H9 (cell line): ENCODE measurements at regions not wholly inside any gene's neighbourhood (a gene's known extent, or its start where the extent isn't known, plus 50 kb on each side); places are given as distances from the start of the nearest gene placed in this dataset.

ENCODE experiments used
- DNase-seq: peaks from one replicate; pipeline ENCODE4 v3.0.0-alpha.2; 2017
- H2AFZ ChIP-seq: one replicate; pipeline ENCODE4 v1.6.1; 2013; ENCODE audit warnings: mild to moderate bottlenecking, low read length, control low read depth, moderate library complexity
- H2AK5ac ChIP-seq: 2 replicates; pipeline ENCODE4 v1.6.1; 2013; ENCODE audit warnings: low read length, control low read depth, mixed read lengths; ENCODE audit not compliant: insufficient read length
- H2BK120ac ChIP-seq: one replicate; pipeline ENCODE4 v1.6.1; 2013; ENCODE audit warnings: low read depth, mild to moderate bottlenecking, low read length, control low read depth, inconsistent platforms; ENCODE audit not compliant: poor library complexity, severe bottlenecking
- H2BK12ac ChIP-seq: 2 replicates; pipeline ENCODE4 v1.6.1; 2013; ENCODE audit warnings: low read length, control low read depth, mixed read lengths, low read depth; ENCODE audit not compliant: insufficient read length
- H2BK15ac ChIP-seq: 2 replicates; pipeline ENCODE4 v1.6.1; 2013; ENCODE audit warnings: low read depth, low read length, control low read depth
- H2BK20ac ChIP-seq: one replicate; pipeline ENCODE4 v1.6.1; 2013; ENCODE audit warnings: low read depth, mild to moderate bottlenecking, low read length, control low read depth, inconsistent platforms; ENCODE audit not compliant: poor library complexity, severe bottlenecking
- H2BK5ac ChIP-seq: 2 replicates; pipeline ENCODE4 v1.6.1; 2013; ENCODE audit warnings: low read length, control low read depth, mixed read lengths; ENCODE audit not compliant: insufficient read length
- H3K14ac ChIP-seq: 2 replicates; pipeline ENCODE4 v1.6.1; 2013; ENCODE audit warnings: low read length, control low read depth; ENCODE audit not compliant: insufficient read depth
- H3K18ac ChIP-seq: 2 replicates; pipeline ENCODE4 v1.6.1; 2013; ENCODE audit warnings: low read depth, mild to moderate bottlenecking, mixed read lengths, low read length, control low read depth; ENCODE audit not compliant: insufficient read length
- H3K23ac ChIP-seq: 2 replicates; pipeline ENCODE4 v1.6.1; 2013; ENCODE audit warnings: low read length, control low read depth, mixed read lengths, low read depth; ENCODE audit not compliant: insufficient read length
- H3K23me2 ChIP-seq: 2 replicates; pipeline ENCODE4 v1.6.1; 2013; ENCODE audit warnings: low read depth, mild to moderate bottlenecking, mixed read lengths, low read length, control low read depth; ENCODE audit not compliant: insufficient read length, poor library complexity, severe bottlenecking
- H3K27ac ChIP-seq: 2 replicates; pipeline ENCODE4 v1.5.1; 2013; ENCODE audit warnings: low read length, control low read depth, mixed read lengths, low read depth; ENCODE audit not compliant: insufficient read length
- H3K27me3 ChIP-seq: 2 replicates; pipeline ENCODE4 v1.6.1; 2013; ENCODE audit warnings: low read length, control low read depth, inconsistent platforms; ENCODE audit not compliant: insufficient read depth
- H3K4ac ChIP-seq: 2 replicates; pipeline ENCODE4 v1.6.1; 2013; ENCODE audit warnings: low read depth, mild to moderate bottlenecking, control low read depth, inconsistent platforms, low read length, moderate library complexity
- H3K4me1 ChIP-seq: 2 replicates; pipeline ENCODE4 v1.6.1; 2013; ENCODE audit warnings: low read length, control low read depth, inconsistent platforms; ENCODE audit not compliant: insufficient read depth
- H3K4me2 ChIP-seq: 2 replicates; pipeline ENCODE4 v1.6.1; 2013; ENCODE audit warnings: low read length, control low read depth, mixed read lengths; ENCODE audit not compliant: insufficient read length, insufficient read depth
- H3K56ac ChIP-seq: 2 replicates; pipeline ENCODE4 v1.6.1; 2013; ENCODE audit warnings: low read depth, mild to moderate bottlenecking, mixed read lengths, low read length, control low read depth; ENCODE audit not compliant: insufficient read length
- H3K79me1 ChIP-seq: 2 replicates; pipeline ENCODE4 v1.6.1; 2013; ENCODE audit warnings: low read depth, mild to moderate bottlenecking, moderate library complexity, low read length, control low read depth, inconsistent platforms; ENCODE audit not compliant: insufficient read depth, poor library complexity, severe bottlenecking
- H3K79me2 ChIP-seq: 2 replicates; pipeline ENCODE4 v1.6.1; 2013; ENCODE audit warnings: low read length, control low read depth, inconsistent platforms; ENCODE audit not compliant: insufficient read depth
- H3K9ac ChIP-seq: 2 replicates; pipeline ENCODE4 v1.6.1; 2013; ENCODE audit warnings: low read length, control low read depth, mixed read lengths; ENCODE audit not compliant: insufficient read length; ENCODE audit errors: extremely low read depth
- H3K9me3 ChIP-seq: one replicate; pipeline ENCODE4 v1.6.1; 2013; ENCODE audit warnings: low read depth, low read length, inconsistent platforms; ENCODE audit not compliant: control insufficient read depth
- H3T11ph ChIP-seq: one replicate; pipeline ENCODE4 v1.6.1; 2013; ENCODE audit warnings: mild to moderate bottlenecking, low read length, control low read depth, inconsistent platforms
- H4K20me1 ChIP-seq: one replicate; pipeline ENCODE4 v1.6.1; 2013; ENCODE audit not compliant: control insufficient read depth, insufficient read length, insufficient read depth
- H4K5ac ChIP-seq: 2 replicates; pipeline ENCODE4 v1.6.1; 2013; ENCODE audit warnings: low read depth, mild to moderate bottlenecking, mixed read lengths, low read length, control low read depth; ENCODE audit not compliant: insufficient read length
- H4K8ac ChIP-seq: replicated peaks from 2 replicates; pipeline ENCODE4 v1.6.1; 2013; ENCODE audit warnings: low read length, control low read depth, mixed read lengths, low read depth; ENCODE audit not compliant: insufficient read length
- H4K91ac ChIP-seq: 2 replicates; pipeline ENCODE4 v1.6.1; 2013; ENCODE audit warnings: low read depth, mild to moderate bottlenecking, moderate library complexity, mixed read lengths, low read length, control low read depth; ENCODE audit not compliant: insufficient read length
- H3K27ac Mint-ChIP-seq, 3 experiments: 2 replicates in 2 of 3; 3 replicates in 1 of 3; pipeline ENCODE4 v1.8.0; 2020 to 2021; ENCODE audit warnings: mixed read lengths in 3 of 3, mild to moderate bottlenecking in 1 of 3, moderate library complexity in 1 of 3
- H3K27me3 Mint-ChIP-seq: 2 replicates; pipeline ENCODE4 v1.8.0; 2021; ENCODE audit warnings: low read depth, mild to moderate bottlenecking, moderate library complexity, mixed read lengths
- H3K36me3 Mint-ChIP-seq, 3 experiments: 2 replicates in 2 of 3; 3 replicates in 1 of 3; pipeline ENCODE4 v1.8.0; 2020 to 2021; ENCODE audit warnings: low read depth in 3 of 3, mixed read lengths in 3 of 3; ENCODE audit not compliant: insufficient read depth in 1 of 3
- H3K4me1 Mint-ChIP-seq, 2 experiments: 2 replicates each; pipeline ENCODE4 v1.8.0; 2020; ENCODE audit warnings: mixed read lengths in 2 of 2
- H3K4me3 Mint-ChIP-seq, 2 experiments: 2 replicates in 1 of 2; 3 replicates in 1 of 2; pipeline ENCODE4 v1.8.0; 2020 to 2021; ENCODE audit warnings: mild to moderate bottlenecking in 2 of 2, mixed read lengths in 2 of 2, moderate library complexity in 1 of 2
- H3K9me3 Mint-ChIP-seq, 2 experiments: 2 replicates in 1 of 2; 3 replicates in 1 of 2; pipeline ENCODE4 v1.8.0; 2020; ENCODE audit warnings: mild to moderate bottlenecking in 2 of 2, mixed read lengths in 2 of 2, moderate library complexity in 1 of 2
- CTCF ChIP-seq: fragments of 200-600 bp; sonication (generic); conservative IDR thresholded peaks from 3 replicates; pipeline ENCODE4 v1.8.0; 2021; ENCODE audit warnings: antibody characterized with exemption, mild to moderate bottlenecking
- WGBS: extraction: QIAGEN DNeasy Blood & Tissue Kit; methylation state at CpG from one replicate; pipeline ENCODE4 v1.1.7; 2013; ENCODE audit warnings: missing lambda C conversion rate, low lambda C conversion rate, mixed read lengths; ENCODE audit not compliant: insufficient read length; ENCODE audit errors: extremely low coverage; 5-methylcytosine and 5-hydroxymethylcytosine counted together

GRCh38 chr10:106499448-106499847 is 665.1 kb downstream of the SORCS1 start:
- Histone ChIP-seq H3K79me2 (no peaks in the 10 kb centered on the region), H2BK12ac (no peak overlapping the region), H3K9me3 (no peaks in the 10 kb centered on the region), H3K4ac (no peak overlapping the region), H3K23me2 (no peaks in the 10 kb centered on the region), H4K8ac (no peak overlapping the region), H3K4me1 (no peaks in the 10 kb centered on the region), H4K91ac (no peak overlapping the region), H2AK5ac (no peak overlapping the region), H2BK20ac (no peak overlapping the region), H3T11ph (no peak overlapping the region), H3K23ac (no peak overlapping the region), H2BK15ac (no peak overlapping the region), H2AFZ (no peak overlapping the region), H3K27ac (no peak overlapping the region), H3K27me3 (no peaks in the 10 kb centered on the region), H2BK5ac (no peak overlapping the region), H4K5ac (no peak overlapping the region), H3K4me2 (no peak overlapping the region), H3K79me1 (no peaks in the 10 kb centered on the region), H3K18ac (no peak overlapping the region), H3K56ac (no peak overlapping the region), H4K20me1 (no peaks in the 10 kb centered on the region), H3K14ac (no peak overlapping the region), H3K9ac (no peak overlapping the region), H2BK120ac (no peak overlapping the region)
- no peak overlapping the region for H3K27ac Mint-ChIP-seq
- no peak overlapping the region for H3K4me3 Mint-ChIP-seq
- H3K36me3 Mint-ChIP-seq: no peaks in the 10 kb centered on the region
- no peak for DNase-seq
- no peak for TF ChIP-seq CTCF
- no peaks in the 10 kb centered on the region for H3K9me3 Mint-ChIP-seq
- H3K4me1 Mint-ChIP-seq: peaks cover 8 to 9% of the 10 kb centered on the region in 2 experiments
- H3K27me3 Mint-ChIP-seq: no peaks in the 10 kb centered on the region; the same call in 1 of the 2 replicates
- no CpG with 5 or more reads among the region's 2 CpGs for WGBS
